ENCODE measurements at regions not wholly inside any gene's neighbourhood (a gene's known extent, or its start where the extent isn't known, plus 50 kb on each side); places are given as distances from the start of the nearest gene placed in this dataset.

GRCh38 chr5:57032151-57032551 is 80.2 kb upstream of the MIER3 start:
- no peaks in the 10 kb centered on the region for H3K27me3 Mint-ChIP-seq (ENCODE audit: unreplicated experiment)
- CTCF ChIA-PET: no interaction called here
- DNase-seq: peak; percentile 60
- no TSS peak for BruUV-seq (replicated peaks)
- no peak for TF ChIP-seq CTCF (IDR thresholded peaks at IDR 0.05; ENCODE audit: unreplicated experiment)
- H3K9me3 Mint-ChIP-seq (ENCODE audit: low read depth, unreplicated experiment): no peaks in the 10 kb centered on the region
- no peak overlapping the region for H3K4me3 Mint-ChIP-seq (ENCODE audit: low read depth, unreplicated experiment)
- intact Hi-C loops (cut with micrococcal nuclease; ENCODE audit: unreplicated experiment): loop anchor here (5.0 kb wide), 2 partner anchors 50 to 80 kb away; partner anchors contain the start of gene MIER3
- peaks cover 62% of the 10 kb centered on the region for H3K4me1 Mint-ChIP-seq (ENCODE audit: low read depth, unreplicated experiment)
- H3K27ac Mint-ChIP-seq (ENCODE audit: unreplicated experiment): peak overlapping the region; percentile 34
- H3K36me3 Mint-ChIP-seq (ENCODE audit: insufficient read depth, unreplicated experiment): no peaks in the 10 kb centered on the region

DNA sequence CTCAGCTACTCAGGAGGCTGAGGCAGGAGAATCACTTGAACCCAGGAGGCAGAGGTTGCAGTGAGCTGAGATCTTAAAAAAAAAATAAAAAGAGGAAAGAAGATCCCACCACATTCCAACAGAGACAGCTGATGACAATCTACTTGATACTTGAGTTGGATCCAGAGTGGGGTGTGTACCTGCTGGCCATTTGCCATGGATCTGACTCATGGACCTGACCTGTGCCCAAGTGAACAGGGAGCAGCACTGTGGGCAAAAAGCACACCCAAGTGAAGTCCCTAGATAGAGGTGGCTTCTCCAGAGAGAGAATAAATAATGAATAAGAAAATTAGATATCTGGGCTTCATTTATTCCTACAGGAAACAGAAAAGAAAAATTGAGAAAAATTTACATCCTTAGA is 81.2 kb upstream of the MIER3 start:
- no TSS peak for BruUV-seq (replicated peaks)
- intact Hi-C loops (cut with micrococcal nuclease; ENCODE audit: unreplicated experiment): loop anchor here (5.0 kb wide), 2 partner anchors 49 to 81 kb away; partner anchors contain the start of gene MIER3
- H3K4me3 Mint-ChIP-seq (ENCODE audit: low read depth, unreplicated experiment): no peak overlapping the region
- TF ChIP-seq CTCF (IDR thresholded peaks at IDR 0.05; ENCODE audit: unreplicated experiment): no peak
- peak overlapping the region; percentile 60 for H3K27ac Mint-ChIP-seq (ENCODE audit: unreplicated experiment)
- no peaks in the 10 kb centered on the region for H3K36me3 Mint-ChIP-seq (ENCODE audit: insufficient read depth, unreplicated experiment)
- CTCF ChIA-PET: no interaction called here
- no peaks in the 10 kb centered on the region for H3K9me3 Mint-ChIP-seq (ENCODE audit: low read depth, unreplicated experiment)
- DNase-seq: peak; percentile 73
- H3K4me1 Mint-ChIP-seq (ENCODE audit: low read depth, unreplicated experiment): peaks cover 64% of the 10 kb centered on the region
- no peaks in the 10 kb centered on the region for H3K27me3 Mint-ChIP-seq (ENCODE audit: unreplicated experiment)

DNA sequence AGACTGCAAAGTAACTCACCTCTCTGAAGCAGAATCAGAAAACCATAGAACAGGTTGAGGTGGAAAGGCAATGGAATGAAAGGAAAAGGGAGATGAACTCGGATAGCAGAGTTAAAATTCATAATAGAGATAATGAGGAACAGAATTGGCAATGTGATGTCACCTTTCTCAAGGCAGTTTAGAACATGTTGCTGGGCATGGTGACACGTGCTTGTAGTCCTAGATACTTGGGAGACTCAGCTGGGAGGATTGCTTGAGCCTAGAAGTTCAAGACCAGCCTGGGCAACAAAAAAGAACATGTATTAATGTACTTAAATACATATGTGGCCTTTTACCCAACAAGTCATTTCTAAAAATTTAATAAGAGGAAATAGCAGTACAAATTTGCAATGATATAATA is 81.6 kb upstream of the MIER3 start:
- CTCF ChIA-PET: no interaction called here
- DNase-seq: no peak
- Mint-ChIP-seq H3K9me3 (ENCODE audit: low read depth, unreplicated experiment) (no peaks in the 10 kb centered on the region), H3K27ac (ENCODE audit: unreplicated experiment) (peak overlapping the region; percentile 60), H3K4me3 (ENCODE audit: low read depth, unreplicated experiment) (no peak overlapping the region), H3K4me1 (ENCODE audit: low read depth, unreplicated experiment) (peaks cover 64% of the 10 kb centered on the region), H3K36me3 (ENCODE audit: insufficient read depth, unreplicated experiment) (no peaks in the 10 kb centered on the region), H3K27me3 (ENCODE audit: unreplicated experiment) (no peaks in the 10 kb centered on the region)
- TF ChIP-seq CTCF (IDR thresholded peaks at IDR 0.05; ENCODE audit: unreplicated experiment): no peak
- intact Hi-C loops (cut with micrococcal nuclease; ENCODE audit: unreplicated experiment): loop anchor here (5.0 kb wide), 2 partner anchors 49 to 81 kb away; partner anchors contain the start of gene MIER3
- BruUV-seq (replicated peaks): no TSS peak

DNA sequence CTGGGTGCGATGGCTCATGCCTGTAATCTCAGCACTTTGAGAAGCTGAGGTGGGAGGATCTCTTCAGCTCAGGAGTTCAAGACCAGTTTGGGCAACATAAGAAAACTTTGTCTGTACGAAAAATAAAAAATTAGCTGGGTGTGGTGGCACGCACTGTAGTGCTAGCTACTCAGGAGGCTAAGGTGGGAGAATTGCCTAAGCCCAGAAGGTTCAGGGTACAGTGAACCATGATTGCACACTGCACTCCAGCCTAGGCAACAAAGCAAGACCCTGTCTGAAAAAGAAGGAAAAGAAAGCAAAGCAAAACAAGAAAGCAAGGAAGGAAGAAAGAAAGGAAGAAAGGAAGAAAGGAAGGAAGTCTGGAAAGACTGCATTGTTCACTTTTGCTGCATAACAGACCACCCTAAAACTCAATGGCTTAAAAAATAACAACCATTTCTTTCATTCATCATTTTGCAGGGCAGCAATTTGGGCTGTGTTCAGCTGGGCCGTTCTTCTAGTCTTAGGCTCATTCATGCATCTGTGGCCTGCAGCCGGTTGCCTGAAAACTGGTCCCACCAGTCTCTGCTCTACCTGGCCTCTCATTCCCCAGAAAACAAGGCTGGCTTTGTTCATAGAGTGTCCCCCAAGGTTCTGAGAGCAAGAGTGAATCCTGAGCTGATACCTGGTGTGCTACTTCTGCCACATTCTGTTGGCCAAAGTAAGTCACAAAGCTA is 82.4 kb upstream of the MIER3 start:
- Mint-ChIP-seq H3K4me3 (ENCODE audit: low read depth, unreplicated experiment) (peak overlapping the region; percentile 51), H3K4me1 (ENCODE audit: low read depth, unreplicated experiment) (peaks cover 64% of the 10 kb centered on the region), H3K27me3 (ENCODE audit: unreplicated experiment) (no peaks in the 10 kb centered on the region), H3K27ac (ENCODE audit: unreplicated experiment) (peak overlapping the region; percentile 40), H3K9me3 (ENCODE audit: low read depth, unreplicated experiment) (no peaks in the 10 kb centered on the region), H3K36me3 (ENCODE audit: insufficient read depth, unreplicated experiment) (no peaks in the 10 kb centered on the region)
- intact Hi-C loops (cut with micrococcal nuclease; ENCODE audit: unreplicated experiment): loop anchor here (5.0 kb wide), 2 partner anchors 48 to 82 kb away; partner anchors contain the start of gene MIER3
- peak; percentile 76 for DNase-seq
- CTCF ChIA-PET: interaction anchor here (0.8 kb wide), 1 partner anchor 104 kb away, joined by 3 read pairs; no protein-coding TSS in a partner anchor
- BruUV-seq (replicated peaks): no TSS peak
- TF ChIP-seq CTCF (IDR thresholded peaks at IDR 0.05; ENCODE audit: unreplicated experiment): no peak
